SU-DHL-6 (cell line): ENCODE measurements at regions not wholly inside any gene's neighbourhood (a gene's known extent, or its start where the extent isn't known, plus 50 kb on each side); places are given as distances from the start of the nearest gene placed in this dataset.

Source experiments
- CTCF ChIP-seq: fragments of 200-600 bp; sonication (generic); IDR thresholded peaks from one replicate; pipeline ENCODE4 v1.5.1; 2017; ENCODE audit warnings: antibody characterized with exemption, mild to moderate bottlenecking, low read length, moderate library complexity; ENCODE audit not compliant: insufficient read depth, poor library complexity, severe bottlenecking
- EZH2phosphoT487 ChIP-seq: fragments of 200-600 bp; sonication (generic), shearing (Covaris generic); conservative IDR thresholded peaks from 2 replicates; pipeline ENCODE4 v1.6.1; 2018; ENCODE audit warnings: mild to moderate bottlenecking, antibody characterized with exemption, low read length, moderate library complexity, mixed read lengths

GRCh38 chr3:163605915-163606314 is 1472.4 kb downstream of the SI start:
- no peak for TF ChIP-seq CTCF
- no peak for TF ChIP-seq EZH2phosphoT487
